GM04503 (cell line): ENCODE measurements at regions not wholly inside any gene's neighbourhood (a gene's known extent, or its start where the extent isn't known, plus 50 kb on each side); places are given as distances from the start of the nearest gene placed in this dataset.
A peak's percentile ranks its signal among the peaks of the same experiment; 100 is the strongest.

Experiments used
- DNase-seq: peaks from one replicate; pipeline ENCODE4 v3.0.0-alpha.2; 2012; ENCODE audit warnings: low read depth

GRCh38 chr17:71396711-71397110 is 724.1 kb upstream of the SOX9 start:
- no peak for DNase-seq

- DNase-seq, result no peak
Observed at GRCh38 chr17:71398025-71398424, 722.8 kb upstream of the SOX9 start.

GRCh38 chr17:71398800-71399219 is 722.0 kb upstream of the SOX9 start:
- no peak for DNase-seq

GRCh38 chr17:71399221-71399620 is 721.6 kb upstream of the SOX9 start:
- no peak for DNase-seq

GRCh38 chr17:71399649-71400048 is 721.2 kb upstream of the SOX9 start:
- DNase-seq, result no peak

- no peak for DNase-seq
Observed at GRCh38 chr17:71402007-71402406, 718.8 kb upstream of the SOX9 start.

- no peak for DNase-seq
Observed at GRCh38 chr17:71402661-71403141, 718.1 kb upstream of the SOX9 start.

GRCh38 chr17:71405101-71405500 is 715.7 kb upstream of the SOX9 start:
- no peak for DNase-seq

- DNase-seq, result no peak
Observed at GRCh38 chr17:71407981-71408380, 712.8 kb upstream of the SOX9 start.

GRCh38 chr17:71409137-71409536 is 711.7 kb upstream of the SOX9 start:
- no peak for DNase-seq

GRCh38 chr17:71409712-71410111 is 711.1 kb upstream of the SOX9 start:
- DNase-seq, result peak; percentile 79

GRCh38 chr17:71412803-71413202 is 708.0 kb upstream of the SOX9 start:
- DNase-seq, result peak; percentile 92

GRCh38 chr17:71413935-71414334 is 706.9 kb upstream of the SOX9 start:
- DNase-seq, result no peak

- no peak for DNase-seq
Observed at GRCh38 chr17:71417142-71417541, 703.7 kb upstream of the SOX9 start.

- no peak for DNase-seq
Observed at GRCh38 chr17:71422968-71423367, 697.9 kb upstream of the SOX9 start.

GRCh38 chr17:71423871-71424546 is 696.8 kb upstream of the SOX9 start:
- DNase-seq, result no peak

- no peak for DNase-seq
Observed at GRCh38 chr17:71427801-71428200, 693.0 kb upstream of the SOX9 start.

- no peak for DNase-seq
Observed at GRCh38 chr17:71428897-71429296, 691.9 kb upstream of the SOX9 start.

- no peak for DNase-seq
Observed at GRCh38 chr17:71430281-71430680, 690.5 kb upstream of the SOX9 start.

- DNase-seq, result no peak
Observed at GRCh38 chr17:71431146-71431545, 689.7 kb upstream of the SOX9 start.

- no peak for DNase-seq
Observed at GRCh38 chr17:71432378-71433315, 688.2 kb upstream of the SOX9 start.

- DNase-seq, result no peak
Observed at GRCh38 chr17:71434716-71435115, 686.1 kb upstream of the SOX9 start.

GRCh38 chr17:71436479-71436878 is 684.3 kb upstream of the SOX9 start:
- DNase-seq, result no peak
